ENCODE measurements at regions not wholly inside any gene's neighbourhood (a gene's known extent, or its start where the extent isn't known, plus 50 kb on each side); places are given as distances from the start of the nearest gene placed in this dataset.

DNA sequence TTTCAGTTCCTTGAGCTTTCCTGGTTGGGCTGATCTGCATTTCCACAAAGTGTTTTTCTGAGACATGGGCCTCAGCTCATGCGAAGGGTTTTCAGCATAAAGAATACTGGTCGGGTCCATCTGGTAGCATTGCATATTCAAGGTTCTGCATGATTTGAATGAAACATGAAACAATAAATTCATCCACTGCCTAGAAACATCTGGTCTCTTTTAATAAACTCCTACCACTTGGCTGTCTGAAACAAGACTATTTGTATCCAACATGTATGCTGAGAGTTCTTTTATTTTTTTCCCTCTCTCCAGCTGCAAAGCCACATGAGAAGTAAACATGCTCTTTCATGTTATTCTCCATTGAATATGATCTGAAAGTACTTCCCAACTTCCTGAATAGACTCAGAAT, 314.9 kb upstream of the SOX11 start:
- DNase-seq (ENCODE audit: insufficient read length, low spot score) (no peak), FAIRE-seq (no peak)
- TF ChIP-seq, protein P1, sequence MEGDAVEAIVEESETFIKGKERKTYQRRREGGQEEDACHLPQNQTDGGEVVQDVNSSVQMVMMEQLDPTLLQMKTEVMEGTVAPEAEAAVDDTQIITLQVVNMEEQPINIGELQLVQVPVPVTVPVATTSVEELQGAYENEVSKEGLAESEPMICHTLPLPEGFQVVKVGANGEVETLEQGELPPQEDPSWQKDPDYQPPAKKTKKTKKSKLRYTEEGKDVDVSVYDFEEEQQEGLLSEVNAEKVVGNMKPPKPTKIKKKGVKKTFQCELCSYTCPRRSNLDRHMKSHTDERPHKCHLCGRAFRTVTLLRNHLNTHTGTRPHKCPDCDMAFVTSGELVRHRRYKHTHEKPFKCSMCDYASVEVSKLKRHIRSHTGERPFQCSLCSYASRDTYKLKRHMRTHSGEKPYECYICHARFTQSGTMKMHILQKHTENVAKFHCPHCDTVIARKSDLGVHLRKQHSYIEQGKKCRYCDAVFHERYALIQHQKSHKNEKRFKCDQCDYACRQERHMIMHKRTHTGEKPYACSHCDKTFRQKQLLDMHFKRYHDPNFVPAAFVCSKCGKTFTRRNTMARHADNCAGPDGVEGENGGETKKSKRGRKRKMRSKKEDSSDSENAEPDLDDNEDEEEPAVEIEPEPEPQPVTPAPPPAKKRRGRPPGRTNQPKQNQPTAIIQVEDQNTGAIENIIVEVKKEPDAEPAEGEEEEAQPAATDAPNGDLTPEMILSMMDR (IDR thresholded peaks at IDR 0.05; ENCODE audit: insufficient read depth, missing control alignments), result no peak

DNA sequence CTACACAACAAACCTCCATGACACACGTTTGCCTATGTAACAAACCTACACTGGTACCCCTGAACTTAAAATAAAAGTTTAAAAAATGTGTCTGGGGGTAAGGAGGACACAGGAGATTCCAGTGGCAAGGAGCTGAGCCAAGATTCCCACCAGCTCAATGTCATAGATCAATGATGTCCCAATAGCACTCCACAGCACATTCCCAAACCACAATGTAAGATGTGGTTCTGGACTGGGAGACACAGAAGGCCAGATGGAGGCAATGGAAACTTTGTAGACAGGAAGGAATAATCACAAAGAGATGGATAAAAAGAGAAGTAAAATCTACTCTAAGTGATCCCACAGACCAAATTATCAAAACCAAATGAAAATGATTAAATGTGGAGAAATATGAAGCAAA, 312.4 kb upstream of the SOX11 start:
- TF ChIP-seq, protein P1 (IDR thresholded peaks at IDR 0.05; ENCODE audit: insufficient read depth, missing control alignments), result no peak
- FAIRE-seq (no peak), DNase-seq (ENCODE audit: insufficient read length, low spot score) (no peak)

DNA sequence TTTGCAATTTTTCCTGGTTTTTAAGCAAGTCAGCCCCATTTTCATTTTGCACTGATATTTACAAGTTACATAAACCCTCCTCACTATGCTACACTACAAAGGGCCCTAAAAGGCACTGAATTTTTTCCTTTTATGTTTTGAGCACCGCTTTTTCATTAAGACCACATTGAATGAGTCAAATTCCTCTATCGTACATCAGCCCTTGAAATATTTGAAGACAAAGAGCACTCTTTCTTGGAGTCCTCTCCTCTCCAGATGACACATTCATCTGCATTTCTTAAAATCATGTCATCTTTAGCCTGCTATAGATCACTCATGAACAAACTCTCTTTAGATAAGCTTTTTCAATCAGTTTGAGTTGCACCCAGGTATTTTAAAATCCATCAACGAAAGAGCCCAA, 306.6 kb upstream of the SOX11 start:
- TF ChIP-seq, protein P1 (IDR thresholded peaks at IDR 0.05; ENCODE audit: insufficient read depth, missing control alignments), result no peak
- DNase-seq (ENCODE audit: insufficient read length, low spot score), result no peak
- FAIRE-seq, result no peak

DNA sequence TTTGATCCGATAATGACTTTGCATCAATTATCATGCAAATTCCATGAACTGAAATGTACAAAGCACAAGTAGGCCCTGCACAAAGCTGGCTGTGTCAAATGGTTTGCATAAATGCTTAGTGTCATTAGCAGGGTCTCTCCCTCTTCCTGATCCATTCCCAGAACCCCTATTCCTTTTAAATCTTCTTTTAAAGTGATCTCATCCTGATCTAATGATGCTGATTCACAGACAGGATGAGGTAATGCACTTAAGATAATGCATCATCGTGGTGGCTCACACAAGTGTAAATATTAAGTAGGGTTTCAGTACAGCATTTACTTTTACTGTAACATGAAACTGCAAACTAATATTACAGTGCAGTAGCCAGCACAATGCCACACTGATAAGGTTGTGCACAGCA, 304.8 kb upstream of the SOX11 start:
- FAIRE-seq (no peak), DNase-seq (ENCODE audit: insufficient read length, low spot score) (no peak)
- TF ChIP-seq, protein P1 (IDR thresholded peaks at IDR 0.05; ENCODE audit: insufficient read depth, missing control alignments), result no peak

DNA sequence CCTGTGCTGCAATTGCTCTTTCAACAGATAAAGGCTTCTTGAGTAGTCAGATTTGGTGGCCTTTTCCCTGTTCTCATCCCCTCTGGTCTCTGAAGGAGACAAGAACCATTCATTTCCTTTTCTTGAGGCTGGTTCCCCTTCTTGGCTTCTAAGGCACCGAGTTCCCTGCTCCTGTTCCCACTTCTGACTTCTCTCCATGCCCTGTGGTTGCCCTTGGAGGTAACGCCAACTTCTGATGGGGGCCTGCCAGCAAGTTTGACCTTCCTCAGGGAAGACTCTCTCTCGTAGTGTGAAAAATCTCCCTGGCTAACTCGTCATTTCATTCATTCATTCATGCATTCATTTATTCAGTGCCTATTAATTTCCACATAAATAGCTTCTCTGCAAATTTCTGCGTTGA, 302.4 kb upstream of the SOX11 start:
- DNase-seq (ENCODE audit: insufficient read length, low spot score), result no peak
- FAIRE-seq, result no peak

DNA sequence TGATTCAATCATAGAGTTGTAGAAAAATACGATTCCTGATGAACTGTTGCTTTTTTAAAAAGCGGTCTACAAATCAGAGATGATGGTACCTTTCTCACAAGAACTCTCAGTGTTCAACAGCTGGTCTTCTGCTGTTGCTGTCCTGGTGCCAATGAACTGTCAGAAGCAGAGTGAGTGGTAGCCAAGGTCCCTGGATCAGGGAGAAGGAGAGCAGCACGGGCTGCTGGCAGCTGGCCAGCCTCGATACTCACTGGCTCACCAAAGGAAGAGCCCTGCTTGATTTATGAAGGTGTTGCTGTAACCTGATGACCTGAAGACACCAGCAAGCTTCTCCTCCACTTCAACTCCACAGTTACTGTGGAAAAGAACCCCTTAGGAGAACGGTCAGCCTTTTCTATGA, 300.8 kb upstream of the SOX11 start:
- TF ChIP-seq, protein P1 (IDR thresholded peaks at IDR 0.05; ENCODE audit: insufficient read depth, missing control alignments), result no peak
- no peak for FAIRE-seq
- no peak for DNase-seq (ENCODE audit: insufficient read length, low spot score)

More for the DNA sequence above, 302.4 kb upstream of the SOX11 start:
- TF ChIP-seq, protein P1 (IDR thresholded peaks at IDR 0.05; ENCODE audit: insufficient read depth, missing control alignments), result no peak

DNA sequence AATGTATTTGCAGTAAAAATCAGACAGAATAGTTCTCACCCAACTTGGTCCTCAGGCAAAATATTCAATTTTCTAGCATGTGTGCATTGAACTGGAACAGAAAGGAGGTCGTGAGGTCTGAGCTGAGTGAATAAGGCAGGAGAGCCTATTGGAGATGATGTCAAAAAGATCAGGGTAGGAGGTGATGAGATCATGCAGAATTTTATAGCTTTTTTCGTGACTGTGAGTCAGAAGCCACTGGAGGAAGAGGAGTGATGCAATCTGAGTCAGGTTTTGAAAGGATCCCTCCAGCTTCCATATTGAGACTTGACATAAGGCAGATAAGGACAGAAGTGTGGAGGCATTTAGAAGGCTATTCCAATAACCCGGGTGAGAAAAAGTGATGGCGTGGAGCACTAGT, 299.5 kb upstream of the SOX11 start:
- DNase-seq (ENCODE audit: insufficient read length, low spot score), result no peak
- TF ChIP-seq, protein P1 (IDR thresholded peaks at IDR 0.05; ENCODE audit: insufficient read depth, missing control alignments), result no peak
- FAIRE-seq, result no peak

All from D721Med (cell line).